ENCODE measurements at regions not wholly inside any gene's neighbourhood (a gene's known extent, or its start where the extent isn't known, plus 50 kb on each side); places are given as distances from the start of the nearest gene placed in this dataset.
"Not testable (repeated sequence)": the region's sequence is repeated elsewhere in the genome, so short reads cannot be mapped to it uniquely, and the experiment has no call there.

GRCh38 chr20:5395932-5396727 lies 79.4 kb upstream of the PROKR2 start:
- H3K27ac ChIP-seq (ENCODE audit: low read depth, low read length): no peak overlapping the region
- H3K4me3 ChIP-seq (ENCODE audit: low read depth, low read length): no peak overlapping the region
- no peaks in the 10 kb centered on the region for H3K36me3 ChIP-seq (ENCODE audit: insufficient read depth, low read length)
- no peaks in the 10 kb centered on the region for H3K4me1 ChIP-seq (ENCODE audit: control insufficient read depth, insufficient read depth, low read length, unreplicated experiment)
- H3K79me2 ChIP-seq (ENCODE audit: control insufficient read depth, insufficient read depth, low read length, unreplicated experiment): no peaks in the 10 kb centered on the region
- H3K27me3 ChIP-seq (ENCODE audit: insufficient read depth, low read length): peaks cover 58% of the 10 kb centered on the region
- no peak overlapping the region for H2AFZ ChIP-seq (ENCODE audit: low read length, unreplicated experiment)

DNA sequence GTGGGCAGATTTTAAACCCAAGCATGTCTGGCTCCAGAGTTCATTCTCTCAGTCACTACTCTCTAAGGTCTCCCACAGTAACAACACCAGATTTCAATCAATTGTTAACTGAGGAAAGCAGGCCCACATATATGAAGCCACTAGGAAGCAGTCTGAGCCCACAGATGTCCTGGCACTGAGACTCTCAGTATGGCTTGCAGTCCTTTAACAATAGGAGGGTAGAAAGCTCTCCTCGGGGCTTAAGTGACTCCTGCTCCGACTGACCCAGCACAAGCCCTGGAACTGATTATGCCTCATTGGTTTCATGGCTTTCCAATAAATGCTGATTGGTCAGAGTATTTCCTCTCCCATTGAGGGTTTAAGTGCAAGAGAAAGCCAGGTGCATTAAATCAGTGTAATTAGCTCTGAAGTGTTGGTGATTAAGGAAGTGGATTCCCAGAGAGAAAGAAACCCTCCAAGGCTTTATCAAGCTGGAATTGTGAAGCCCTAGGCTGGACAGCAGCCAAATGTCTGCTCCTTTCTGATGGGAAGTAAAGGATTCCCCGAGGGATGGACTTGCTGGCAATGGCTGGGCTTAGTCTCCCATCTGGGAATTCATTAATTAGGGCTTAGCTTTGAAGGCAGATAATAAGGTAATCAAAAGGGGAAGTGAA lies 76.6 kb upstream of the PROKR2 start:
- no peaks in the 10 kb centered on the region for H3K36me3 ChIP-seq (ENCODE audit: insufficient read depth, low read length)
- no peaks in the 10 kb centered on the region for H3K4me1 ChIP-seq (ENCODE audit: control insufficient read depth, insufficient read depth, low read length, unreplicated experiment)
- no peak overlapping the region for H2AFZ ChIP-seq (ENCODE audit: low read length, unreplicated experiment)
- H3K4me3 ChIP-seq (ENCODE audit: low read depth, low read length): no peak overlapping the region
- H3K79me2 ChIP-seq (ENCODE audit: control insufficient read depth, insufficient read depth, low read length, unreplicated experiment): no peaks in the 10 kb centered on the region
- no peak overlapping the region for H3K27ac ChIP-seq (ENCODE audit: low read depth, low read length)
- peaks cover 74% of the 10 kb centered on the region for H3K27me3 ChIP-seq (ENCODE audit: insufficient read depth, low read length)

- no peak overlapping the region for H3K27ac ChIP-seq (ENCODE audit: low read depth, low read length)
- no peaks in the 10 kb centered on the region for H3K79me2 ChIP-seq (ENCODE audit: control insufficient read depth, insufficient read depth, low read length, unreplicated experiment)
- no peaks in the 10 kb centered on the region for H3K36me3 ChIP-seq (ENCODE audit: insufficient read depth, low read length)
- no peaks in the 10 kb centered on the region for H3K4me1 ChIP-seq (ENCODE audit: control insufficient read depth, insufficient read depth, low read length, unreplicated experiment)
- peaks cover 81% of the 10 kb centered on the region for H3K27me3 ChIP-seq (ENCODE audit: insufficient read depth, low read length)
- no peak overlapping the region for H2AFZ ChIP-seq (ENCODE audit: low read length, unreplicated experiment)
- H3K4me3 ChIP-seq (ENCODE audit: low read depth, low read length): no peak overlapping the region
These were observed 74.0 kb upstream of the PROKR2 start for GRCh38 chr20:5390720-5391119.

DNA sequence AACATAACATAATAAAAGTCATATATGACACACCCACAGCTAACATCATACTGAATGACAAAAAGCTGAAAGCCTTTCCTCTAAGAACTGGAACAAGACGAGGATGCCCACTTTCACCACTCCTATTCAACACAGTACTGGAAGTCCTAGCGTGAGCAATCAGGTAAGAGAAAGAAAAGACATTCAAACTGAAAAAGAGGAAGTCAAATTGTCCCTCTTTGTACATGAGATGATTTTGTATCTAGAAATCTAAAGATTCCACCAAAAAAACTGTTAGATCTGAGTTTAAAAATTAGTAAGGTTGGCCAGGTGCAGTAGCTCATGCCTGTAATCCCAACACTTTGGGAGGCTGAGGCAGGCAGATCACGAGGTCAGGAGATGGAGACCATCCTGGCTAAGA lies 70.1 kb upstream of the PROKR2 start:
- H3K27ac ChIP-seq (ENCODE audit: low read depth, low read length); H2AFZ ChIP-seq (ENCODE audit: low read length, unreplicated experiment); H3K4me3 ChIP-seq (ENCODE audit: low read depth, low read length); H3K79me2 ChIP-seq (ENCODE audit: control insufficient read depth, insufficient read depth, low read length, unreplicated experiment); H3K4me1 ChIP-seq (ENCODE audit: control insufficient read depth, insufficient read depth, low read length, unreplicated experiment); H3K36me3 ChIP-seq (ENCODE audit: insufficient read depth, low read length): not testable (repeated sequence)
- peaks cover 68% of the 10 kb centered on the region for H3K27me3 ChIP-seq (ENCODE audit: insufficient read depth, low read length)

- H3K79me2 ChIP-seq (ENCODE audit: control insufficient read depth, insufficient read depth, low read length, unreplicated experiment); H2AFZ ChIP-seq (ENCODE audit: low read length, unreplicated experiment): not testable (repeated sequence)
These were observed 64.8 kb upstream of the PROKR2 start for GRCh38 chr20:5381527-5381926.

DNA sequence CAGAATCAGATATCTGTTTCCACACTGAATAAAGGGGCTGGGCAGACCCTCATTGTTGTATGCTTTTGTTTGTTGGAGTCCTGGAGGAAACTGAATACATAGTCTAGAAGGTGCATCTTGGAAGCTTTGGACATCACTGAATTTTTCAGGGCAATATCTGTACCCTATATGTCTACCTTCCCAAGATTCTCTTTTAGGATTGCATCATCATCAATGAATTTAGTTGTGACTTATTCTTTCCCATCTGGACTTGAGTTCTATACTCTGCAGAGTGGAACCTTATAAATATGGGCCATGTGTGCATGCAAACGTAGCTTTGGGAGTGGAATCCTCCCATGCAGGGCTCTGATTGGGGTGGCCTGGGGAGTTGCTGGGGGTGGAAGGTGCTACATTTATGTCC lies 60.7 kb upstream of the PROKR2 start:
- Histone ChIP-seq H3K27ac (ENCODE audit: low read depth, low read length) (no peak overlapping the region), H3K27me3 (ENCODE audit: insufficient read depth, low read length) (peaks cover 65% of the 10 kb centered on the region), H3K4me3 (ENCODE audit: low read depth, low read length) (no peak overlapping the region), H3K79me2 (ENCODE audit: control insufficient read depth, insufficient read depth, low read length, unreplicated experiment) (no peaks in the 10 kb centered on the region), H3K4me1 (ENCODE audit: control insufficient read depth, insufficient read depth, low read length, unreplicated experiment) (no peaks in the 10 kb centered on the region), H3K36me3 (ENCODE audit: insufficient read depth, low read length) (no peaks in the 10 kb centered on the region), H2AFZ (ENCODE audit: low read length, unreplicated experiment) (no peak overlapping the region)

More at GRCh38 chr20:5381527-5381926, 64.8 kb upstream of the PROKR2 start:
- not testable (repeated sequence) for H3K4me3 ChIP-seq (ENCODE audit: low read depth, low read length); H3K36me3 ChIP-seq (ENCODE audit: insufficient read depth, low read length); H3K27ac ChIP-seq (ENCODE audit: low read depth, low read length); H3K4me1 ChIP-seq (ENCODE audit: control insufficient read depth, insufficient read depth, low read length, unreplicated experiment)
- H3K27me3 ChIP-seq (ENCODE audit: insufficient read depth, low read length): peaks cover 44% of the 10 kb centered on the region

DNA sequence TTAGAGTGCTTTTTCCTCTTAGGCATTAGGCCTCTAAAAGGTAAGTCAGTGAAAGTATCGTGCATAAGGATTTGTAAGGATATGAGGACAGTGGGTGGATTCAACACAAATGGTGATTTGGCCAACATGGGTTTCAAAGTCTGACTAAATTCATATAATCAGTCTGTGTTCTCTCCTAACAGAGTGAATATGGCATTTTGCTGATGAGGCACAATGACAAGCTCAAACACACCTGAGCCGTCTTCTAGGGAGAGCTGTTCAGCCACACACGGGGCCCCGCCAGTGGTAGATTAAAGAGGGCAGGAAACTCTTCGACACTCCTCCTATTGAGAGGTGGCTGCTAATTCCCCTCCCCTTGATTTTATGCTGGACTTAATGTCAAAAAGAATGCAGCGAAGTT lies 59.5 kb upstream of the PROKR2 start:
- H3K4me3 ChIP-seq (ENCODE audit: low read depth, low read length): no peak overlapping the region
- H3K36me3 ChIP-seq (ENCODE audit: insufficient read depth, low read length): no peaks in the 10 kb centered on the region
- H3K79me2 ChIP-seq (ENCODE audit: control insufficient read depth, insufficient read depth, low read length, unreplicated experiment): no peaks in the 10 kb centered on the region
- no peak overlapping the region for H2AFZ ChIP-seq (ENCODE audit: low read length, unreplicated experiment)
- peaks cover 73% of the 10 kb centered on the region for H3K27me3 ChIP-seq (ENCODE audit: insufficient read depth, low read length)
- no peak overlapping the region for H3K27ac ChIP-seq (ENCODE audit: low read depth, low read length)
- H3K4me1 ChIP-seq (ENCODE audit: control insufficient read depth, insufficient read depth, low read length, unreplicated experiment): no peaks in the 10 kb centered on the region

GRCh38 chr20:5374171-5374570 lies 57.4 kb upstream of the PROKR2 start:
- Histone ChIP-seq H3K27ac (ENCODE audit: low read depth, low read length) (no peak overlapping the region), H3K36me3 (ENCODE audit: insufficient read depth, low read length) (no peaks in the 10 kb centered on the region), H3K27me3 (ENCODE audit: insufficient read depth, low read length) (peaks cover 79% of the 10 kb centered on the region), H3K4me3 (ENCODE audit: low read depth, low read length) (no peak overlapping the region), H2AFZ (ENCODE audit: low read length, unreplicated experiment) (no peak overlapping the region), H3K79me2 (ENCODE audit: control insufficient read depth, insufficient read depth, low read length, unreplicated experiment) (no peaks in the 10 kb centered on the region), H3K4me1 (ENCODE audit: control insufficient read depth, insufficient read depth, low read length, unreplicated experiment) (no peaks in the 10 kb centered on the region)

DNA sequence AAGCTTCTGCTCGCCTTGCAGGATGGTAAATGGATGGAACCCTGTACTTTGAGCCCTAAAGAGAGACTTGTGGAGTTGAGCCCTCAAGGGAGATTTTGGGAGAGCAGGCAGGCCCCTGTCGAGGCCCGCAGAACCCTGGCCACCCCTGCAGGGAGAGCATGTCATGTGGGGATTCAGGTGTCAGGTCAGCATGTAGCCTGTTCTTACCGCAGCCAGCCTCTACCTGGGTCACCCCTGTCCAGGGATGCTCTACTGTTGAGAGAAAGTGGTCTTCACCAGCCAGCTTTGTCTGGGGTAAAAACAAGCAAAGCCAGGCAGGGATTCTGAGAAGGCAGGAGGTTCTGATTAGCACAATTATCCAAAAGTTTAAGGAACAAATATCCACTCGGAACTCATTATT lies 55.6 kb upstream of the PROKR2 start:
- Histone ChIP-seq H2AFZ (ENCODE audit: low read length, unreplicated experiment) (no peak overlapping the region), H3K36me3 (ENCODE audit: insufficient read depth, low read length) (no peaks in the 10 kb centered on the region), H3K4me3 (ENCODE audit: low read depth, low read length) (no peak overlapping the region), H3K79me2 (ENCODE audit: control insufficient read depth, insufficient read depth, low read length, unreplicated experiment) (no peaks in the 10 kb centered on the region), H3K4me1 (ENCODE audit: control insufficient read depth, insufficient read depth, low read length, unreplicated experiment) (no peaks in the 10 kb centered on the region), H3K27ac (ENCODE audit: low read depth, low read length) (no peak overlapping the region), H3K27me3 (ENCODE audit: insufficient read depth, low read length) (peaks cover 75% of the 10 kb centered on the region)

DNA sequence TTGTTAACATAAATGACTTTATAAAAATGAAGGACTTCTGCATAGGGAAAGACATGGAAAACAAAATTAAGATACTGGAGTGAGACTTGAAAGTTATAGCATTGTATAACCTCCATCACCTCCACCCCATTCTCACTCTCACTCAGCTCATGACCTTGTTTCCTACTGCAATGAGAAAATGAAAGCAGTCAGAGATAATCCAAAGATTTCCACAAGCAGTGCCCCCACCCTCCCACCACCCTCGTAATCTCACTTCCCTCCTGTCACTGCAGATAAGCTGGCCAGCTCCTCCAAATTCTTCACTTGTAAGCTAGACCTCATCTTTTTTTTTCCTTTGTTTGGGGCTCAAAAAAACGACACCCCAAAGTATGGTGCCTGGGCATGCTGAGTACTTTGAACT lies 52.9 kb upstream of the PROKR2 start:
- H3K4me1 ChIP-seq (ENCODE audit: control insufficient read depth, insufficient read depth, low read length, unreplicated experiment): peaks cover 3% of the 10 kb centered on the region

More for the DNA sequence above, 52.9 kb upstream of the PROKR2 start:
- H2AFZ ChIP-seq (ENCODE audit: low read length, unreplicated experiment): no peak overlapping the region
- H3K36me3 ChIP-seq (ENCODE audit: insufficient read depth, low read length): no peaks in the 10 kb centered on the region
- peaks cover 48% of the 10 kb centered on the region for H3K27me3 ChIP-seq (ENCODE audit: insufficient read depth, low read length)
- H3K27ac ChIP-seq (ENCODE audit: low read depth, low read length): no peak overlapping the region
- no peak overlapping the region for H3K4me3 ChIP-seq (ENCODE audit: low read depth, low read length)
- H3K79me2 ChIP-seq (ENCODE audit: control insufficient read depth, insufficient read depth, low read length, unreplicated experiment): no peaks in the 10 kb centered on the region

All from ACC112 (cell line).